GM12878 (cell line): ENCODE measurements at regions not wholly inside any gene's neighbourhood (a gene's known extent, or its start where the extent isn't known, plus 50 kb on each side); places are given as distances from the start of the nearest gene placed in this dataset.

Experiments used
- ATAC-seq: fragments of 200-7000 bp; cut with Tn5 transposase; 3 replicates; pipeline ENCODE4 v1.9.1; 2020; ENCODE audit warnings: mild to moderate bottlenecking, moderate library complexity
- BruUV-seq: library from RNA; stranded (reverse); fragments of 400-500 nt; replicated peaks from 2 replicates; lab custom pipeline; 2021; lab: Mats Ljungman, UMichigan
- CTCF ChIA-PET: fragments of 300-600 bp; sonication (Branson Sonifier 250); formaldehyde crosslinking; extraction: SDS; loops from one replicate; lab custom pipeline; 2021; ENCODE audit warnings: inconsistent platforms; lab: Yijun Ruan, JAX
- POLR2A ChIA-PET: fragments of 350-600 bp; formaldehyde crosslinking; extraction: SDS; loops from one replicate; lab custom pipeline; 2021; ENCODE audit warnings: inconsistent platforms; lab: Charles Lee
- RAD21 ChIA-PET: fragments of 300-600 bp; sonication (Branson Sonifier 250); formaldehyde crosslinking; loops from one replicate; lab custom pipeline; 2023; ENCODE audit warnings: antibody characterized with exemption; ENCODE audit not compliant: unreplicated experiment; lab: Charles Lee
- SMC1A ChIA-PET: fragments of 300-600 bp; sonication (Branson Sonifier 250); formaldehyde crosslinking; loops from one replicate; lab custom pipeline; 2023; ENCODE audit not compliant: unreplicated experiment, uncharacterized antibody; lab: Charles Lee
- DNase-seq: peaks from one replicate; pipeline ENCODE4 v3.0.0-alpha.2; 2011; ENCODE audit warnings: low read depth, low spot score
- FAIRE-seq: peaks from 3 replicates; lab custom pipeline; 2011; peaks lifted over from hg19 to GRCh38; lab: Jason Lieb, UNC
- H2AFZ ChIP-seq: 2 replicates; pipeline ENCODE4 v1.6.0; 2011; ENCODE audit warnings: low read depth, low read length, control low read depth; ENCODE audit not compliant: control insufficient read depth
- H3K27ac ChIP-seq: 2 replicates; pipeline ENCODE4 v1.5.1; 2011; ENCODE audit warnings: control low read depth; ENCODE audit not compliant: control insufficient read depth, insufficient read depth
- H3K27me3 ChIP-seq, 2 experiments: replicated peaks in 1 of 2; 2 replicates each; pipeline versions ENCODE4 v1.6.0 to v1.6.1; 2011; ENCODE audit warnings: low read length in 1 of 2; ENCODE audit not compliant: control insufficient read depth in 2 of 2, insufficient read depth in 2 of 2
- H3K36me3 ChIP-seq, 2 experiments: 2 replicates each; pipeline ENCODE4 v1.5.1; 2011; ENCODE audit warnings: low read length in 1 of 2; ENCODE audit not compliant: control insufficient read depth in 2 of 2, insufficient read depth in 2 of 2
- H3K4me1 ChIP-seq: 2 replicates; pipeline ENCODE4 v1.6.1; 2011; ENCODE audit warnings: mild to moderate bottlenecking, low read length, moderate library complexity, mixed read lengths; ENCODE audit not compliant: control insufficient read depth, insufficient read depth
- H3K4me2 ChIP-seq: 2 replicates; pipeline ENCODE4 v1.6.0; 2011; ENCODE audit warnings: control low read depth; ENCODE audit not compliant: control insufficient read depth, insufficient read depth
- H3K4me3 ChIP-seq: fragments of 200-600 bp; sonication (generic); 2 replicates; pipeline ENCODE4 v1.5.1; 2016
- H3K79me2 ChIP-seq: 2 replicates; pipeline ENCODE4 v1.6.0; 2011; ENCODE audit warnings: low read length; ENCODE audit not compliant: control insufficient read depth, insufficient read depth
- H3K9ac ChIP-seq: 2 replicates; pipeline ENCODE4 v1.8.0; 2011; ENCODE audit warnings: low read length, control low read depth, mixed read lengths; ENCODE audit not compliant: control insufficient read depth, insufficient read depth
- H3K9me3 ChIP-seq: replicated peaks from 3 replicates; pipeline ENCODE4 v1.5.1; 2011; ENCODE audit warnings: mild to moderate bottlenecking, low read length; ENCODE audit not compliant: control insufficient read depth, insufficient read depth
- H4K20me1 ChIP-seq: 2 replicates; pipeline ENCODE4 v1.6.0; 2011; ENCODE audit not compliant: control insufficient read depth, insufficient read depth
- BHLHE40 ChIP-seq, 2 experiments: fragments of 450-650 bp in 1 of 2; IDR thresholded peaks; 2 replicates each; pipeline ENCODE4 v1.6.1; 2011 to 2017; ENCODE audit warnings: low read depth in 2 of 2, borderline replicate concordance in 1 of 2, improper control_type of control experiment in 1 of 2, low read length in 1 of 2, mild to moderate bottlenecking in 1 of 2
- CHD1 ChIP-seq: IDR thresholded peaks from 2 replicates; pipeline ENCODE4 v1.6.1; 2012; ENCODE audit warnings: low read depth, low read length, improper control_type of control experiment
- CTCF ChIP-seq, 3 experiments: IDR thresholded peaks in 2 of 3; conservative IDR thresholded peaks in 1 of 3; 2 replicates each; pipeline ENCODE4 v1.5.1; 2011; ENCODE audit warnings: low read depth in 3 of 3, low read length in 3 of 3, mild to moderate bottlenecking in 3 of 3, control low read depth in 2 of 3, moderate library complexity in 2 of 3, inconsistent platforms in 1 of 3, mixed read lengths in 1 of 3; ENCODE audit not compliant: control insufficient read depth in 2 of 3, insufficient read depth in 1 of 3; ENCODE audit errors: extremely low read depth in 1 of 3
- KAT2A ChIP-seq: conservative IDR thresholded peaks from 2 replicates; pipeline ENCODE4 v1.6.1; 2011; ENCODE audit warnings: low read depth, low read length; ENCODE audit not compliant: control insufficient read depth
- LARP7 ChIP-seq: fragments of 450-650 bp; IDR thresholded peaks from 2 replicates; pipeline ENCODE4 v1.6.1; 2017; ENCODE audit warnings: mild to moderate bottlenecking
- PAX8 ChIP-seq: fragments of 450-650 bp; IDR thresholded peaks from 2 replicates; pipeline ENCODE4 v1.6.1; 2017; ENCODE audit warnings: mild to moderate bottlenecking, moderate library complexity
- RAD51 ChIP-seq: fragments of 450-650 bp; IDR thresholded peaks from 2 replicates; pipeline ENCODE4 v1.6.1; 2016; ENCODE audit warnings: moderate library complexity, mild to moderate bottlenecking, inconsistent platforms
- SIN3A ChIP-seq: IDR thresholded peaks from 2 replicates; pipeline ENCODE4 v1.6.1; 2012; ENCODE audit warnings: low read depth, low read length, improper control_type of control experiment
- SMAD1 ChIP-seq: fragments of 450-650 bp; IDR thresholded peaks from 2 replicates; pipeline ENCODE4 v1.6.1; 2018; ENCODE audit warnings: mild to moderate bottlenecking, low read depth; ENCODE audit not compliant: partially characterized antibody
- SPI1 ChIP-seq: IDR thresholded peaks from 2 replicates; pipeline ENCODE4 v1.6.1; 2011; ENCODE audit warnings: low read depth, mild to moderate bottlenecking, low read length, moderate library complexity, borderline replicate concordance; ENCODE audit not compliant: insufficient read depth
- SREBF1 ChIP-seq: IDR thresholded peaks from 2 replicates; pipeline ENCODE4 v1.6.1; 2012; ENCODE audit warnings: mild to moderate bottlenecking, low read length
- SRF ChIP-seq, 2 experiments: IDR thresholded peaks; 2 replicates each; pipeline ENCODE4 v1.6.1; 2011; ENCODE audit warnings: low read depth in 2 of 2, low read length in 2 of 2, mild to moderate bottlenecking in 1 of 2, moderate library complexity in 1 of 2
- WGBS: methylation state at CpG from one replicate; pipeline ENCODE4 v1.1.6; 2016; ENCODE audit warnings: low lambda C conversion rate; ENCODE audit not compliant: insufficient replicate concordance, insufficient coverage; ENCODE audit errors: missing lambda C conversion rate; 5-methylcytosine and 5-hydroxymethylcytosine counted together
- in situ Hi-C: fragments of 300-500 bp; cut with MboI; formaldehyde crosslinking; loops from 9 replicates; pipeline ENCODE4 v1.14.3; 2018; ENCODE audit warnings: mixed read lengths
- intact Hi-C: fragments of 100-400 bp; cut with micrococcal nuclease; formaldehyde crosslinking; loops from one replicate; pipeline ENCODE4 v1.14.2; 2022; ENCODE audit not compliant: unreplicated experiment
- TF ChIP-seq, protein P1 (sequence below): fragments of 450-650 bp; conservative IDR thresholded peaks from 2 replicates; pipeline ENCODE4 v1.6.1; 2017; ENCODE audit warnings: mild to moderate bottlenecking, moderate library complexity

DNA sequence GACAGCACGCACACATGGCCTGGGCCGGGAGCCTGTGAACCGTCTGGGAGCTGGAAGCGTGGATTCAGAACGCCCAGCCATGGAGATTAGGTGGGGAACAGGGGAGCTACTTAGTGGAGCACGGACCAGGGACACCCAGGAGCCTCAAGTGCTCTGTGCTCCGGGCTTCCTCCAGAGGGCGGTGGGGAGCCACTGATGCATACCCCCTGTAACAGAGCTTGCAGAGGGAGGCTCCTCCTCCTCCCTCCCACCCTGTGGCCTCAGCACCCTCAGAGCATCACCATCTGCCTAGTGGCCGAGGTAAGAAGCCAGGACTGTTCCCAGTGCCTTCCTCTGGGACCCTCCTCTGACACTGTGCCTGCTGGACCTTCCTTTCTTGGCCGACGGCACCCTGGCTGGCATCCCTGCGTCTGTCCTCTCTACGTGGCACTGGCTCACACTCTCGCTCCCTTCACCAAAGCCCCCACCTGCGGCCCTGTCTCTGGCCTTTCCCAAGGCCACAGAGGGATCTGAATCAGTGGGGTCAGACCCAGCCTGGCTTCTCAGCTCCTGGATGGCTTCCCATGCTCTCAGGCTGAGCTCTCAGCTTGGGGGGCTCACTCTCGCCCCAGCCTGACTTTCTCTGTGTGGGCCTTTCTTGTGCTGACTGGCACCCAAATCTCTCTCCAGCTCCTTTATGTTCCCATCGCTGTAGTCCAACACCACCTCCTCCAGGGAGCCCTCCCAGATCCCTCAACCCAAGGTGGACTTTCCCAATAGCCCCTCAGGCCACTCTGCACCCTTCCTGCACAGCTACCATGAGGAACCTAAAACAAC lies 780.9 kb downstream of the BRD1 start:
- no peak overlapping the region for H3K4me2 ChIP-seq
- in situ Hi-C loops, result no loop called here
- TF ChIP-seq SREBF1 (no peak), CTCF (IDR thresholded peaks at IDR 0.05 in 2 of 3, conservative IDR thresholded peaks at IDR 0.05 in 1 of 3; ENCODE audit: control insufficient read depth in 2 of 3, extremely low read depth in 1 of 3, insufficient read depth in 1 of 3, low read depth in 3 of 3, low read length in 3 of 3) (peak in 2 of 3 experiments; percentile 21 to 25; a peak in 2 of 6 replicates)
- no peak overlapping the region for H3K27ac ChIP-seq
- no peak overlapping the region for H2AFZ ChIP-seq
- H3K9me3 ChIP-seq, result no peaks in the 10 kb centered on the region; the same call in 2 of the 3 replicates
- H3K36me3 ChIP-seq, result no peaks in the 10 kb centered on the region
- no peaks in the 10 kb centered on the region for H3K4me1 ChIP-seq
- CTCF ChIA-PET, result no interaction called here
- FAIRE-seq, result no peak
- no peak for DNase-seq
- no peaks in the 10 kb centered on the region for H3K79me2 ChIP-seq
- H3K27me3 ChIP-seq, result no peaks in the 10 kb centered on the region
- no TSS peak for BruUV-seq
- SMC1A ChIA-PET, result no interaction called here
- H3K9ac ChIP-seq, result no peak overlapping the region
- no peak overlapping the region for H3K4me3 ChIP-seq
- H4K20me1 ChIP-seq, result no peaks in the 10 kb centered on the region
- ATAC-seq, result no peak
- POLR2A ChIA-PET, result no interaction called here
- intact Hi-C loops, result no loop called here
- WGBS, result 22% methylated on average over 17 of the region's 17 CpGs
- RAD21 ChIA-PET, result no interaction called here

- Histone ChIP-seq H3K4me1 (no peaks in the 10 kb centered on the region), H3K9me3 (no peaks in the 10 kb centered on the region; the same call in 2 of the 3 replicates), H2AFZ (no peak overlapping the region), H3K4me3 (no peak overlapping the region), H3K36me3 (no peaks in the 10 kb centered on the region), H3K27me3 (no peaks in the 10 kb centered on the region), H3K27ac (no peak overlapping the region), H3K9ac (no peak overlapping the region), H4K20me1 (no peaks in the 10 kb centered on the region), H3K79me2 (no peaks in the 10 kb centered on the region), H3K4me2 (no peak overlapping the region)
- ATAC-seq (no peak), DNase-seq (no peak), FAIRE-seq (no peak)
- CTCF ChIA-PET, result no interaction called here
- intact Hi-C loops (no loop called here), in situ Hi-C loops (no loop called here)
- RAD21 ChIA-PET, result no interaction called here
- POLR2A ChIA-PET, result no interaction called here
- 7% methylated on average over 9 of the region's 9 CpGs for WGBS
- SMC1A ChIA-PET, result no interaction called here
- BruUV-seq, result no TSS peak
- no peak for TF ChIP-seq RAD51
- no peak for TF ChIP-seq SPI1
- TF ChIP-seq CHD1, result no peak
- TF ChIP-seq SIN3A, result no peak
- TF ChIP-seq LARP7, result no peak
- no peak for TF ChIP-seq SMAD1
- TF ChIP-seq BHLHE40 (IDR thresholded peaks at IDR 0.05; ENCODE audit: borderline replicate concordance in 1 of 2, low read depth in 2 of 2, low read length in 1 of 2), result no peak
- no peak for TF ChIP-seq KAT2A
- TF ChIP-seq PAX8, result no peak
- no peak for TF ChIP-seq SRF (IDR thresholded peaks at IDR 0.05; ENCODE audit: low read depth in 2 of 2, low read length in 2 of 2)
- TF ChIP-seq, protein P1, sequence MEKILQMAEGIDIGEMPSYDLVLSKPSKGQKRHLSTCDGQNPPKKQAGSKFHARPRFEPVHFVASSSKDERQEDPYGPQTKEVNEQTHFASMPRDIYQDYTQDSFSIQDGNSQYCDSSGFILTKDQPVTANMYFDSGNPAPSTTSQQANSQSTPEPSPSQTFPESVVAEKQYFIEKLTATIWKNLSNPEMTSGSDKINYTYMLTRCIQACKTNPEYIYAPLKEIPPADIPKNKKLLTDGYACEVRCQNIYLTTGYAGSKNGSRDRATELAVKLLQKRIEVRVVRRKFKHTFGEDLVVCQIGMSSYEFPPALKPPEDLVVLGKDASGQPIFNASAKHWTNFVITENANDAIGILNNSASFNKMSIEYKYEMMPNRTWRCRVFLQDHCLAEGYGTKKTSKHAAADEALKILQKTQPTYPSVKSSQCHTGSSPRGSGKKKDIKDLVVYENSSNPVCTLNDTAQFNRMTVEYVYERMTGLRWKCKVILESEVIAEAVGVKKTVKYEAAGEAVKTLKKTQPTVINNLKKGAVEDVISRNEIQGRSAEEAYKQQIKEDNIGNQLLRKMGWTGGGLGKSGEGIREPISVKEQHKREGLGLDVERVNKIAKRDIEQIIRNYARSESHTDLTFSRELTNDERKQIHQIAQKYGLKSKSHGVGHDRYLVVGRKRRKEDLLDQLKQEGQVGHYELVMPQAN, result no peak
Measured at GRCh38 chr22:49046000-49046545, 781.6 kb downstream of the BRD1 start.
